OCI-LY1 (cell line): ENCODE measurements at regions not wholly inside any gene's neighbourhood (a gene's known extent, or its start where the extent isn't known, plus 50 kb on each side); places are given as distances from the start of the nearest gene placed in this dataset.

Source experiments
- H2AFZ ChIP-seq: fragments of 200-600 bp; sonication (generic), shearing (Covaris generic); 2 replicates; pipeline ENCODE4 v1.6.0; 2014; ENCODE audit warnings: antibody characterized with exemption, mild to moderate bottlenecking, low read length
- H3F3A ChIP-seq: fragments of 200-600 bp; sonication (generic), shearing (Covaris generic); 2 replicates; pipeline ENCODE4 v1.6.0; 2014; ENCODE audit warnings: mild to moderate bottlenecking, antibody characterized with exemption, low read length, moderate library complexity; ENCODE audit not compliant: insufficient read depth
- H3K27ac ChIP-seq: fragments of 200-600 bp; sonication (generic); 2 replicates; pipeline ENCODE4 v1.5.1; 2014; ENCODE audit warnings: low read length, mixed run types, mild to moderate bottlenecking, low read depth; ENCODE audit not compliant: poor library complexity, severe bottlenecking
- H3K27me3 ChIP-seq: fragments of 200-600 bp; sonication (generic); 2 replicates; pipeline ENCODE4 v1.6.0; 2014; ENCODE audit warnings: antibody characterized with exemption, mild to moderate bottlenecking, low read length, moderate library complexity; ENCODE audit not compliant: insufficient read depth
- H3K36me3 ChIP-seq: fragments of 200-600 bp; sonication (generic); 2 replicates; pipeline ENCODE4 v1.6.1; 2014; ENCODE audit warnings: mild to moderate bottlenecking, antibody characterized with exemption, low read length, moderate library complexity, mixed read lengths; ENCODE audit not compliant: insufficient read depth
- H3K4me1 ChIP-seq: fragments of 200-600 bp; sonication (generic); 2 replicates; pipeline ENCODE4 v1.5.1; 2014; ENCODE audit warnings: mild to moderate bottlenecking, low read length, moderate library complexity; ENCODE audit not compliant: insufficient read depth, severe bottlenecking
- H3K4me2 ChIP-seq: fragments of 200-600 bp; sonication (generic), shearing (Covaris generic); 2 replicates; pipeline ENCODE4 v1.6.1; 2014; ENCODE audit warnings: low read length
- H3K4me3 ChIP-seq: fragments of 200-600 bp; sonication (generic); 2 replicates; pipeline ENCODE4 v1.5.1; 2014; ENCODE audit warnings: low read length, low read depth, mild to moderate bottlenecking, mixed read lengths; ENCODE audit not compliant: poor library complexity, severe bottlenecking
- H3K79me2 ChIP-seq: fragments of 200-600 bp; shearing (Covaris generic); 2 replicates; pipeline ENCODE4 v1.6.1; 2016; ENCODE audit warnings: mixed run types, low read length, mixed read lengths; ENCODE audit not compliant: insufficient read depth
- H3K9ac ChIP-seq: fragments of 200-600 bp; sonication (generic), shearing (Covaris generic); 2 replicates; pipeline ENCODE4 v1.6.1; 2014; ENCODE audit warnings: mild to moderate bottlenecking, low read length, mixed read lengths
- H3K9me2 ChIP-seq: fragments of 200-600 bp; sonication (generic), shearing (Covaris generic); 2 replicates; pipeline ENCODE4 v1.6.1; 2014; ENCODE audit warnings: low read depth, mild to moderate bottlenecking, low read length, mixed read lengths
- H3K9me3 ChIP-seq: fragments of 200-600 bp; shearing (Covaris generic); 2 replicates; pipeline ENCODE4 v1.6.1; 2014; ENCODE audit warnings: low read length, mixed read lengths
- H4K20me1 ChIP-seq: fragments of 200-600 bp; sonication (generic), shearing (Covaris generic); 2 replicates; pipeline ENCODE4 v1.6.0; 2016; ENCODE audit warnings: mild to moderate bottlenecking, low read length; ENCODE audit not compliant: insufficient read depth
- CTCF ChIP-seq: fragments of 200-600 bp; sonication (generic), shearing (Covaris generic); IDR thresholded peaks from 2 replicates; pipeline ENCODE4 v1.5.1; 2017; ENCODE audit warnings: mild to moderate bottlenecking, antibody characterized with exemption, low read length, moderate library complexity, mixed read lengths
- EZH2 ChIP-seq: fragments of 200-600 bp; sonication (generic), shearing (Covaris generic); IDR thresholded peaks from 2 replicates; pipeline ENCODE4 v1.8.0; 2017; ENCODE audit warnings: borderline replicate concordance, mixed run types, mild to moderate bottlenecking, antibody characterized with exemption, low read length, moderate library complexity, mixed read lengths

GRCh38 chr6:164011321-164011720 lies 596.8 kb downstream of the QKI start:
- Histone ChIP-seq H3F3A (no peaks in the 10 kb centered on the region), H3K27ac (no peak overlapping the region), H2AFZ (no peak overlapping the region)

GRCh38 chr6:164010441-164011103 lies 596.1 kb downstream of the QKI start:
- no peaks in the 10 kb centered on the region for H3K36me3 ChIP-seq
- H3F3A ChIP-seq = no peaks in the 10 kb centered on the region
- H2AFZ ChIP-seq = no peak overlapping the region
- no peaks in the 10 kb centered on the region for H3K4me1 ChIP-seq
- no peak overlapping the region for H3K9ac ChIP-seq
- no peak overlapping the region for H3K27ac ChIP-seq
- H4K20me1 ChIP-seq = no peaks in the 10 kb centered on the region
- H3K4me2 ChIP-seq = no peak overlapping the region
- H3K4me3 ChIP-seq = no peak overlapping the region
- TF ChIP-seq CTCF (no peak), EZH2 (no peak)
- H3K9me3 ChIP-seq = no peaks in the 10 kb centered on the region
- no peaks in the 10 kb centered on the region for H3K79me2 ChIP-seq
- peaks cover 9% of the 10 kb centered on the region; the same call in 1 of the 2 replicates for H3K27me3 ChIP-seq
- no peaks in the 10 kb centered on the region for H3K9me2 ChIP-seq

More at GRCh38 chr6:164011321-164011720, 596.8 kb downstream of the QKI start:
- no peaks in the 10 kb centered on the region for H3K9me2 ChIP-seq
- H3K4me2 ChIP-seq = no peak overlapping the region
- H3K4me3 ChIP-seq = no peak overlapping the region
- H4K20me1 ChIP-seq = no peaks in the 10 kb centered on the region
- peaks cover 9% of the 10 kb centered on the region; the same call in 1 of the 2 replicates for H3K27me3 ChIP-seq
- no peaks in the 10 kb centered on the region for H3K4me1 ChIP-seq
- TF ChIP-seq CTCF = no peak
- TF ChIP-seq EZH2 = no peak
- no peaks in the 10 kb centered on the region for H3K9me3 ChIP-seq
- no peaks in the 10 kb centered on the region for H3K36me3 ChIP-seq
- no peaks in the 10 kb centered on the region for H3K79me2 ChIP-seq
- H3K9ac ChIP-seq = no peak overlapping the region

- H3K36me3 ChIP-seq = no peaks in the 10 kb centered on the region
- H3F3A ChIP-seq = no peaks in the 10 kb centered on the region
- no peak overlapping the region for H3K4me3 ChIP-seq
These were observed 594.4 kb downstream of the QKI start for GRCh38 chr6:164008902-164009301.

More at GRCh38 chr6:164008902-164009301, 594.4 kb downstream of the QKI start:
- Histone ChIP-seq H3K27ac (no peak overlapping the region), H4K20me1 (no peaks in the 10 kb centered on the region), H3K9ac (no peak overlapping the region), H3K27me3 (peaks cover 9% of the 10 kb centered on the region; the same call in 1 of the 2 replicates), H3K4me1 (no peaks in the 10 kb centered on the region), H3K79me2 (no peaks in the 10 kb centered on the region), H3K4me2 (no peak overlapping the region), H3K9me2 (no peaks in the 10 kb centered on the region), H3K9me3 (no peaks in the 10 kb centered on the region), H2AFZ (no peak overlapping the region)
- TF ChIP-seq EZH2 (no peak), CTCF (no peak)
